Natural killer cell (primary cell): ENCODE measurements at regions not wholly inside any gene's neighbourhood (a gene's known extent, or its start where the extent isn't known, plus 50 kb on each side); places are given as distances from the start of the nearest gene placed in this dataset.

Experiments
- ATAC-seq, 3 donors: fragments of 150-1000 bp in 2 of 3; fragments of 200-7000 bp in 1 of 3; cut with Tn5 transposase; 1 replicate in 1 of 3; 2 replicates in 2 of 3; pipeline ENCODE4 v1.10.0; 2021; ENCODE audit warnings: mild to moderate bottlenecking in 2 of 3, moderate library complexity in 2 of 3
- DNase-seq, 2 donors: peaks; one replicate each; pipeline versions ENCODE4 v3.0.0 to v3.0.0-alpha.2; 2013 to 2021; ENCODE audit warnings: mixed read lengths in 1 of 2
- H3K27ac ChIP-seq: one replicate; pipeline ENCODE4 v1.5.1; 2013; ENCODE audit warnings: mild to moderate bottlenecking, low read length
- H3K27me3 ChIP-seq: one replicate; pipeline ENCODE4 v1.6.1; 2013; ENCODE audit warnings: low read length; ENCODE audit not compliant: control insufficient read depth, insufficient read depth
- H3K36me3 ChIP-seq: one replicate; pipeline ENCODE4 v1.6.1; 2013; ENCODE audit warnings: low read length; ENCODE audit not compliant: control insufficient read depth, insufficient read depth
- H3K4me1 ChIP-seq: one replicate; pipeline ENCODE4 v1.6.1; 2013; ENCODE audit warnings: low read length; ENCODE audit not compliant: control insufficient read depth, insufficient read depth
- H3K4me3 ChIP-seq: one replicate; pipeline ENCODE4 v1.5.1; 2013; ENCODE audit warnings: low read length
- H3K9me3 ChIP-seq: one replicate; pipeline ENCODE4 v1.6.1; 2013; ENCODE audit warnings: low read length; ENCODE audit not compliant: control insufficient read depth, insufficient read depth
- H3K27ac Mint-ChIP-seq, 2 donors: one replicate each; pipeline ENCODE4 v1.8.0; 2022; ENCODE audit warnings: mild to moderate bottlenecking in 2 of 2, mixed read lengths in 2 of 2, moderate library complexity in 1 of 2
- H3K27me3 Mint-ChIP-seq, 2 donors: one replicate each; pipeline ENCODE4 v1.8.0; 2022; ENCODE audit warnings: low read depth in 2 of 2, mixed read lengths in 2 of 2
- H3K36me3 Mint-ChIP-seq: one replicate; pipeline ENCODE4 v1.8.0; 2022; ENCODE audit warnings: mixed read lengths
- H3K4me1 Mint-ChIP-seq, 2 donors: one replicate each; pipeline ENCODE4 v1.8.0; 2022; ENCODE audit warnings: mixed read lengths in 2 of 2
- H3K4me3 Mint-ChIP-seq: one replicate; pipeline ENCODE4 v1.8.0; 2022; ENCODE audit warnings: mild to moderate bottlenecking, moderate library complexity, mixed read lengths
- H3K9me3 Mint-ChIP-seq, 2 donors: one replicate each; pipeline ENCODE4 v1.8.0; 2022; ENCODE audit warnings: mixed read lengths in 2 of 2
- WGBS: methylation state at CpG from one replicate; pipeline ENCODE4 v1.1.7; 2013; ENCODE audit warnings: missing lambda C conversion rate; ENCODE audit not compliant: insufficient coverage; 5-methylcytosine and 5-hydroxymethylcytosine counted together
- intact Hi-C: fragments of 100-400 bp; cut with micrococcal nuclease; formaldehyde crosslinking; loops from one replicate; pipeline ENCODE4 v1.14.2; 2022
- TF ChIP-seq, protein P1 (sequence below): fragments of 200-600 bp; IDR thresholded peaks from one replicate; pipeline ENCODE4 v1.8.0; 2022; ENCODE audit warnings: antibody characterized with exemption

GRCh38 chr4:45693746-45694145 lies 430.1 kb downstream of the GABRG1 start:
- intact Hi-C loops, result no loop called here
- ATAC-seq (no peak), DNase-seq (no peak)
- Mint-ChIP-seq H3K4me3 (no peak overlapping the region), H3K4me1 (no peaks in the 10 kb centered on the region), H3K27ac (no peak overlapping the region), H3K9me3 (peaks cover 12 to 23% of the 10 kb centered on the region in 2 donors), H3K27me3 (no peaks in the 10 kb centered on the region), H3K36me3 (no peaks in the 10 kb centered on the region)
- Histone ChIP-seq H3K4me3 (no peak overlapping the region), H3K27me3 (no peaks in the 10 kb centered on the region), H3K27ac (no peak overlapping the region), H3K9me3 (peaks cover 5% of the 10 kb centered on the region), H3K4me1 (no peaks in the 10 kb centered on the region), H3K36me3 (no peaks in the 10 kb centered on the region)
- TF ChIP-seq, protein P1, sequence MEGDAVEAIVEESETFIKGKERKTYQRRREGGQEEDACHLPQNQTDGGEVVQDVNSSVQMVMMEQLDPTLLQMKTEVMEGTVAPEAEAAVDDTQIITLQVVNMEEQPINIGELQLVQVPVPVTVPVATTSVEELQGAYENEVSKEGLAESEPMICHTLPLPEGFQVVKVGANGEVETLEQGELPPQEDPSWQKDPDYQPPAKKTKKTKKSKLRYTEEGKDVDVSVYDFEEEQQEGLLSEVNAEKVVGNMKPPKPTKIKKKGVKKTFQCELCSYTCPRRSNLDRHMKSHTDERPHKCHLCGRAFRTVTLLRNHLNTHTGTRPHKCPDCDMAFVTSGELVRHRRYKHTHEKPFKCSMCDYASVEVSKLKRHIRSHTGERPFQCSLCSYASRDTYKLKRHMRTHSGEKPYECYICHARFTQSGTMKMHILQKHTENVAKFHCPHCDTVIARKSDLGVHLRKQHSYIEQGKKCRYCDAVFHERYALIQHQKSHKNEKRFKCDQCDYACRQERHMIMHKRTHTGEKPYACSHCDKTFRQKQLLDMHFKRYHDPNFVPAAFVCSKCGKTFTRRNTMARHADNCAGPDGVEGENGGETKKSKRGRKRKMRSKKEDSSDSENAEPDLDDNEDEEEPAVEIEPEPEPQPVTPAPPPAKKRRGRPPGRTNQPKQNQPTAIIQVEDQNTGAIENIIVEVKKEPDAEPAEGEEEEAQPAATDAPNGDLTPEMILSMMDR, result no peak

DNA sequence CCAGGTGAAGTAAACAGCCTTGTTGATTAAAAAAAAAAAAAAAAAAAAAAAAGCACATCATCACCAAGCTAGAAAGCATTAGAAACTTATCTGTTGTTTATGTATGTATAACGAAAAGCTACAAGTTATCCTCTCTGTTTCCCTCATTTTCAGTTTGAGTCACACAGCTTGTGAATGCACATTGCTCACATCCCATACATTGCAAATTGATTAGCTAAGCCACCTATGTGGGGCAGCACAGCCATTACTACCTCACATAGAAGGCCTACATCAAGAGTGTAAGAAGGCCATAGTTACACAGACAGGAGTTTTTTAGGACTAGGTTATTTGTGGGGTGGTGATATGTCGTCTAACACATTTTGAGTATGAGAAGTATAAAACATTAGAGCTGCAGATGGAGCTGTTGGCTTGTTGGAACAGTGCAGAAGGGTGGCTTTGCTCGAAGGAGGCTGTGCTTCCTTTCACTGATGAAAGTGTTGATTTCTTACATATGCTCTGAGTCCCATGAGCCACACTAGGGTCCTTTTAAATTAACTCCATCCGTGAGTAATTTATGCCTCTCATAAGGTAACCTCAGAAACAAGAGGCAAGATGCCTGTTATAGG lies 431.6 kb downstream of the GABRG1 start:
- intact Hi-C loops, result no loop called here
- no peak for DNase-seq
- Mint-ChIP-seq H3K27me3 (no peaks in the 10 kb centered on the region), H3K4me1 (no peaks in the 10 kb centered on the region), H3K27ac (no peak overlapping the region), H3K9me3 (peaks cover 10 to 20% of the 10 kb centered on the region in 2 donors), H3K4me3 (no peak overlapping the region), H3K36me3 (no peaks in the 10 kb centered on the region)
- 78% methylated on average over 2 of the region's 4 CpGs for WGBS
- H3K9me3 ChIP-seq, result peaks cover 5% of the 10 kb centered on the region
- ATAC-seq, result no peak
- no peaks in the 10 kb centered on the region for H3K36me3 ChIP-seq
- no peak overlapping the region for H3K4me3 ChIP-seq
- no peak overlapping the region for H3K27ac ChIP-seq
- TF ChIP-seq, protein P1, result no peak
- no peaks in the 10 kb centered on the region for H3K4me1 ChIP-seq
- no peaks in the 10 kb centered on the region for H3K27me3 ChIP-seq

DNA sequence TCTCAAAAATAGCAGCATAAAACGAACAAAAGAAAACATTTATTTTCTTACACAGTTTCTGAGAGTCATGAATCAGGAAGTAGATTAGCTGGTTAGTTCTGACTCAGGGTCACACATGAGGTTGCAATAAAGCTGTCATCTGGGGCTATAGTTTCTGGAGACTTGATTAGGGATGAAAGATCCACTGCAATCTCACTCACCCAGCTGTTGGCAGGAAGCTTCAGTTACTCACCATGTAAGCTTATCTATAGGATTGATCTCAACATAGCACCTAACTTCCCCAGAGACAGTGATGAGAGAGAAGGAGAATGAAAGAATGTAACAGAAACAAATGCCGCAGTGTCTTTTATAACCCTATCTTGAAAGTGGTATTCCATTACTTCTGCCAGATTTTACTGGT lies 435.5 kb downstream of the GABRG1 start:
- no peak for ATAC-seq
- Mint-ChIP-seq H3K4me1 (no peaks in the 10 kb centered on the region), H3K27ac (no peak overlapping the region), H3K36me3 (no peaks in the 10 kb centered on the region), H3K27me3 (no peaks in the 10 kb centered on the region), H3K9me3 (peaks cover 11 to 21% of the 10 kb centered on the region in 2 donors), H3K4me3 (no peak overlapping the region)
- WGBS, result 100% methylated on average over 1 of the region's 2 CpGs
- no peaks in the 10 kb centered on the region for H3K36me3 ChIP-seq
- no peaks in the 10 kb centered on the region for H3K27me3 ChIP-seq
- no peak overlapping the region for H3K27ac ChIP-seq
- no peak overlapping the region for H3K4me3 ChIP-seq
- no peaks in the 10 kb centered on the region for H3K4me1 ChIP-seq
- no peaks in the 10 kb centered on the region for H3K9me3 ChIP-seq
- intact Hi-C loops, result no loop called here
- TF ChIP-seq, protein P1, result no peak
- no peak for DNase-seq

DNA sequence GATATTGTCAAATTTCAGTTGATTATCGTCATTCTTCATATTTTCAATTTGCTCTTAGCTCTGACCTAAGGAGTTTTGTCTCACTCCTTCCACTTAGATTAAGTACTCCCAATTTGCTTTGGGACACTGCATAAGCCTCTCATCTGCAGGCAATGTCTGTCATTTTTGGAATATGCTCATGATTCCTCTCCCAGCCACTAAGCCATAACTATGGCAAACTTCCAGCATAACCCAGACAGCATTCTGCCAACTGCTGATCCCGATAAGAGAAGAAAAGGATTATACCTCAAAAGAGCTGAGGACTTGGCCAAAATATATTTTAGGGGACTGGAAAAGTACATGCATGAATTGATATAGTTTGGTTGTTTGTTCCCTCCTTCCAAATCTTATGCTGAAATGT lies 444.4 kb downstream of the GABRG1 start:
- 81% methylated on average over 1 of the region's 2 CpGs for WGBS
- intact Hi-C loops, result no loop called here
- Histone ChIP-seq H3K27me3 (no peaks in the 10 kb centered on the region), H3K4me1 (no peaks in the 10 kb centered on the region), H3K27ac (no peak overlapping the region), H3K36me3 (no peaks in the 10 kb centered on the region), H3K9me3 (peaks cover 12% of the 10 kb centered on the region), H3K4me3 (no peak overlapping the region)
- TF ChIP-seq, protein P1, result no peak
- peaks cover 9% of the 10 kb centered on the region for H3K36me3 Mint-ChIP-seq
- H3K27me3 Mint-ChIP-seq, result no peaks in the 10 kb centered on the region
- no peak overlapping the region for H3K4me3 Mint-ChIP-seq
- no peak for ATAC-seq
- no peak overlapping the region for H3K27ac Mint-ChIP-seq
- peaks cover 19 to 29% of the 10 kb centered on the region in 2 donors for H3K9me3 Mint-ChIP-seq
- no peak for DNase-seq
- H3K4me1 Mint-ChIP-seq, result no peaks in the 10 kb centered on the region
